HG02943 (cell line): ENCODE measurements at regions not wholly inside any gene's neighbourhood (a gene's known extent, or its start where the extent isn't known, plus 50 kb on each side); places are given as distances from the start of the nearest gene placed in this dataset.
"Not testable (repeated sequence)": the region's sequence is repeated elsewhere in the genome, so short reads cannot be mapped to it uniquely, and the experiment has no call there.

Experiments used
- ATAC-seq: cut with Tn5 transposase; IDR thresholded peaks from one replicate; pipeline ENCODE4 v1.9.1; 2021; ENCODE audit warnings: mild to moderate bottlenecking, low read depth, moderate library complexity; ENCODE audit not compliant: unreplicated experiment

GRCh38 chr14:87745507-87746118, 247.4 kb downstream of the GALC start:
- no peak for ATAC-seq

- not testable (repeated sequence) for ATAC-seq
Measured at GRCh38 chr14:87734577-87735360, 258.2 kb downstream of the GALC start.

GRCh38 chr14:87733115-87733514, 259.9 kb downstream of the GALC start:
- not testable (repeated sequence) for ATAC-seq

GRCh38 chr14:87732562-87732961, 260.4 kb downstream of the GALC start:
- ATAC-seq = no peak

GRCh38 chr14:87725318-87725717, 267.7 kb downstream of the GALC start:
- ATAC-seq = no peak

- no peak for ATAC-seq
Measured at GRCh38 chr14:87712396-87713090, 280.4 kb downstream of the GALC start.

- no peak for ATAC-seq
Measured at GRCh38 chr14:87705439-87705896, 287.5 kb downstream of the GALC start.

- ATAC-seq = no peak
Measured at GRCh38 chr14:87698481-87698880, 294.5 kb downstream of the GALC start.

GRCh38 chr14:87696485-87696884, 296.5 kb downstream of the GALC start:
- ATAC-seq = no peak

GRCh38 chr14:87691042-87691881, 301.7 kb downstream of the GALC start:
- no peak for ATAC-seq

- ATAC-seq = no peak
Measured at GRCh38 chr14:87690076-87690613, 302.8 kb downstream of the GALC start.

- ATAC-seq = no peak
Measured at GRCh38 chr14:87688524-87688923, 304.5 kb downstream of the GALC start.

GRCh38 chr14:87687420-87687819, 305.6 kb downstream of the GALC start:
- no peak for ATAC-seq

- ATAC-seq = no peak
Measured at GRCh38 chr14:87686746-87687145, 306.2 kb downstream of the GALC start.

GRCh38 chr14:87679866-87680265, 313.1 kb downstream of the GALC start:
- ATAC-seq = no peak

- ATAC-seq = no peak
Measured at GRCh38 chr14:87678624-87679023, 314.4 kb downstream of the GALC start.

- no peak for ATAC-seq
Measured at GRCh38 chr14:87676814-87677437, 316.1 kb downstream of the GALC start.

- no peak for ATAC-seq
Measured at GRCh38 chr14:87667659-87668058, 325.3 kb downstream of the GALC start.

GRCh38 chr14:87656315-87656714, 336.7 kb downstream of the GALC start:
- no peak for ATAC-seq

- no peak for ATAC-seq
Measured at GRCh38 chr14:87652278-87652677, 340.7 kb downstream of the GALC start.
